VCaP (cell line): ENCODE measurements at regions not wholly inside any gene's neighbourhood (a gene's known extent, or its start where the extent isn't known, plus 50 kb on each side); places are given as distances from the start of the nearest gene placed in this dataset.

ENCODE experiments used
- H3K27ac ChIP-seq: fragments of 450-650 bp; 2 replicates; pipeline ENCODE4 v1.5.1; 2017
- CTCF ChIP-seq: fragments of 450-650 bp; conservative IDR thresholded peaks from 2 replicates; pipeline ENCODE4 v1.5.1; 2017; ENCODE audit warnings: mild to moderate bottlenecking, moderate library complexity

GRCh38 chr18:2111456-2111855 lies 459.8 kb downstream of the METTL4 start:
- no peak for TF ChIP-seq CTCF
- no peak overlapping the region for H3K27ac ChIP-seq

GRCh38 chr18:2112435-2113045 lies 458.8 kb downstream of the METTL4 start:
- no peak overlapping the region for H3K27ac ChIP-seq
- no peak for TF ChIP-seq CTCF

GRCh38 chr18:2114289-2114688 lies 457.0 kb downstream of the METTL4 start:
- no peak overlapping the region for H3K27ac ChIP-seq
- no peak for TF ChIP-seq CTCF

GRCh38 chr18:2114765-2115164 lies 456.5 kb downstream of the METTL4 start:
- H3K27ac ChIP-seq, result no peak overlapping the region
- no peak for TF ChIP-seq CTCF

GRCh38 chr18:2121224-2121623 lies 450.1 kb downstream of the METTL4 start:
- no peak overlapping the region for H3K27ac ChIP-seq
- TF ChIP-seq CTCF, result no peak

GRCh38 chr18:2123077-2123476 lies 448.2 kb downstream of the METTL4 start:
- no peak for TF ChIP-seq CTCF
- no peak overlapping the region for H3K27ac ChIP-seq

GRCh38 chr18:2134364-2134763 lies 436.9 kb downstream of the METTL4 start:
- no peak for TF ChIP-seq CTCF
- H3K27ac ChIP-seq, result no peak overlapping the region

- no peak for TF ChIP-seq CTCF
- no peak overlapping the region for H3K27ac ChIP-seq
These were observed 436.0 kb downstream of the METTL4 start for GRCh38 chr18:2135309-2135708.
